Heart left ventricle (tissue), 16 donors: ENCODE measurements at regions not wholly inside any gene's neighbourhood (a gene's known extent, or its start where the extent isn't known, plus 50 kb on each side); places are given as distances from the start of the nearest gene placed in this dataset.

Experiments used
- ATAC-seq, 4 donors: fragments of 200-7000 bp; cut with Tn5 transposase; one replicate each; pipeline ENCODE4 v1.9.1; 2020 to 2022; ENCODE audit warnings: moderate library complexity in 4 of 4, mild to moderate bottlenecking in 3 of 4, moderate number of reproducible peaks in 1 of 4
- DNase-seq, 5 donors: peaks; one replicate each; pipeline ENCODE4 v3.0.0-alpha.2; 2020
- H3K27ac ChIP-seq, 12 donors: fragments of 200-600 bp; sonication (generic) in 4 of 12; one replicate each; pipeline versions ENCODE4 v1.5.0 to v1.8.0; 2016 to 2022; ENCODE audit warnings: mild to moderate bottlenecking in 2 of 12
- H3K27me3 ChIP-seq, 9 donors: fragments of 200-600 bp; sonication (generic) in 2 of 9; one replicate each; pipeline versions ENCODE4 v1.5.1 to v1.8.0; 2016 to 2022; ENCODE audit warnings: mild to moderate bottlenecking in 3 of 9
- H3K36me3 ChIP-seq, 9 donors: fragments of 200-600 bp; sonication (generic) in 2 of 9; one replicate each; pipeline versions ENCODE4 v1.5.0 to v1.8.0; 2018 to 2022; ENCODE audit warnings: mild to moderate bottlenecking in 2 of 9
- H3K4me1 ChIP-seq, 12 donors: fragments of 200-600 bp; sonication (generic) in 4 of 12; one replicate each; pipeline versions ENCODE4 v1.5.0 to v1.8.0; 2016 to 2022; ENCODE audit warnings: mild to moderate bottlenecking in 3 of 12
- H3K4me3 ChIP-seq, 12 donors: fragments of 200-600 bp; sonication (generic) in 4 of 12; one replicate each; pipeline versions ENCODE4 v1.5.0 to v1.8.0; 2017 to 2022; ENCODE audit warnings: mild to moderate bottlenecking in 9 of 12, moderate library complexity in 4 of 12
- H3K9me3 ChIP-seq, 12 donors: fragments of 200-600 bp; sonication (generic) in 4 of 12; one replicate each; pipeline versions ENCODE4 v1.5.0 to v1.8.0; 2016 to 2022; ENCODE audit warnings: mild to moderate bottlenecking in 1 of 12
- POLR2A ChIP-seq, 2 donors: fragments of 450-650 bp; IDR thresholded peaks; one replicate each; pipeline ENCODE4 v1.6.1; 2017; ENCODE audit warnings: antibody characterized with exemption in 2 of 2, mild to moderate bottlenecking in 2 of 2, moderate library complexity in 2 of 2
- WGBS, 4 donors: extraction: QIAGEN DNeasy Blood & Tissue Kit in 2 of 4; methylation state at CpG; one replicate each; pipeline versions ENCODE4 v1.1.5 to v1.1.7; 2013 to 2018; 5-methylcytosine and 5-hydroxymethylcytosine counted together
- intact Hi-C, 10 donors: fragments of 100-400 bp; cut with DNase I; formaldehyde crosslinking; loops; one replicate each; pipeline versions ENCODE4 v1.11.1 to v1.14.2; 2022
- TF ChIP-seq, protein P1 (sequence below), 12 donors: fragments of 200-600 bp; sonication (generic) in 4 of 12; IDR thresholded peaks; one replicate each; pipeline versions ENCODE4 v1.5.0 to v1.8.0; 2018 to 2022; ENCODE audit warnings: antibody characterized with exemption in 12 of 12, mild to moderate bottlenecking in 5 of 12
- donor health status: ischemic (EF 13 %, LVEDD 7.1; RV severe dilation, severe dysfunction).
- donor health status: healthy with polysubstance abuse.
- donor health status: DM: no; HTN: yes; CAD: no.
- donor health status: DM: no; HTN: no; CAD: no.
- donor health status: ischemic (EF 25% LVEDD 6.9; RV normal size, moderate dysfunction).
- donor health status: ischemic (EF 25% LVEDD 5.7; RV mildly dilated, moderate dysfunction).
- donor health status: healthy.
- donor health status: DM: yes; HTN: yes; CAD: no.
- donor health status: ischemic (EF 35%, LVEDD 5.7; RV mildly dilated, moderate dysfunction).
- donor health status: nonischemic (EF 11% LVEDD 7.7; RV severe dilation, severe dysfunction).
- donor health status: DM: yes; HTN: yes; CAD: no.
- donor health status: PGD.
- donor health status: ischemic (EF 29% LVEDD 5.4; RV normal size, mild dysfunction).
- donor health status: nonischemic (EF 23%, LVEDD 6.1; RV moderate dilation, normal function).

- DNase-seq (no peak), ATAC-seq (no peak)
- intact Hi-C loops = loop anchor here in 1 of 10 donors (5.0 kb wide), 1 partner anchor 51 kb away; no protein-coding TSS in a partner anchor
- no peak overlapping the region for H3K4me3 ChIP-seq
- 42 to 63% (median 53%) methylated on average over 3 of the region's 3 CpGs for WGBS, 4 donors
- no peaks in the 10 kb centered on the region for H3K36me3 ChIP-seq
- no peaks in the 10 kb centered on the region for H3K9me3 ChIP-seq
- H3K4me1 ChIP-seq = no peaks in the 10 kb centered on the region
- no peaks in the 10 kb centered on the region for H3K27me3 ChIP-seq
- H3K27ac ChIP-seq = no peak overlapping the region
- TF ChIP-seq, protein P1, sequence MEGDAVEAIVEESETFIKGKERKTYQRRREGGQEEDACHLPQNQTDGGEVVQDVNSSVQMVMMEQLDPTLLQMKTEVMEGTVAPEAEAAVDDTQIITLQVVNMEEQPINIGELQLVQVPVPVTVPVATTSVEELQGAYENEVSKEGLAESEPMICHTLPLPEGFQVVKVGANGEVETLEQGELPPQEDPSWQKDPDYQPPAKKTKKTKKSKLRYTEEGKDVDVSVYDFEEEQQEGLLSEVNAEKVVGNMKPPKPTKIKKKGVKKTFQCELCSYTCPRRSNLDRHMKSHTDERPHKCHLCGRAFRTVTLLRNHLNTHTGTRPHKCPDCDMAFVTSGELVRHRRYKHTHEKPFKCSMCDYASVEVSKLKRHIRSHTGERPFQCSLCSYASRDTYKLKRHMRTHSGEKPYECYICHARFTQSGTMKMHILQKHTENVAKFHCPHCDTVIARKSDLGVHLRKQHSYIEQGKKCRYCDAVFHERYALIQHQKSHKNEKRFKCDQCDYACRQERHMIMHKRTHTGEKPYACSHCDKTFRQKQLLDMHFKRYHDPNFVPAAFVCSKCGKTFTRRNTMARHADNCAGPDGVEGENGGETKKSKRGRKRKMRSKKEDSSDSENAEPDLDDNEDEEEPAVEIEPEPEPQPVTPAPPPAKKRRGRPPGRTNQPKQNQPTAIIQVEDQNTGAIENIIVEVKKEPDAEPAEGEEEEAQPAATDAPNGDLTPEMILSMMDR (IDR thresholded peaks at IDR 0.05) = no peak
- TF ChIP-seq POLR2A (IDR thresholded peaks at IDR 0.05) = no peak
These were observed 139.6 kb downstream of the SPATA31D1 start for GRCh38 chr9:82128011-82128696.

GRCh38 chr9:82129708-82130107 lies 141.1 kb downstream of the SPATA31D1 start:
- intact Hi-C loops = loop anchor here in 2 of 10 donors (5.0 to 10.0 kb wide), 2 partner anchors 52 to 65 kb away; no protein-coding TSS in a partner anchor

DNA sequence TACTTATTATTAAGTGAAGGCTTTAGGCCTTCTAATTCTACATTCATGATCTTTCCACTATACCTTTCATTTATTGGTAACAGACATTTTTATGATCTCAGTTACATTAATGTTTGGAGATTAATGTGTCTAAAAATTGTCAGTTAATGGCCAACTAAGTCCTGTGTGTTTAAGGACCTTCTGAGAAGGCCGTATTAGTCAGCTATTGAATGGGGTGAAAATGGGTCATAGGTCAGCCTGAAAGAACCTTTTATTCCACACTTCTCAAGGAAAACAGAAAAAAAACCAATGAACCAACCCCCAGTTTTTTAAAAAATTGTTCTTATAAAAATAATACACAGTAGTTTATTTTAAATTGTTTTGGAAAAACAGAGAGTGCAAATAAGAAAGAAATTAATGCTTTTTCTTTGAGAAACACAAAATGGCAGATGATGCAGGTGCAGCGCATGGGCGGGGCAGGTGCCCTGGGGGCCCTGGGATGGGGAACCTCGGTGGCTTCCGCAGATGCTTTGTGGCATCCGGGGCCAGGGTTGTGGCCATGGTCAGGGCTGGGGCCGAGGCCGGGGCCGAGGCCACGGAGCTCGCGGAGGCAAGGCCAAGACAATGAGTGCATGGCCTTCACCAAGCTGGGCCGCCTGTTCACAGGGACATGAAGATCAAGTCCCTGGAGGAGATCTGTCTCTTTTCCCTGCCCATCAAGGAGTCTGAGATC lies 141.9 kb downstream of the SPATA31D1 start:
- DNase-seq (no peak), ATAC-seq (no peak)
- no peaks in the 10 kb centered on the region for H3K27me3 ChIP-seq
- intact Hi-C loops = loop anchor here in 1 of 10 donors (10.0 kb wide), 1 partner anchor 64 kb away; no protein-coding TSS in a partner anchor
- H3K9me3 ChIP-seq = peaks cover 0 to under 1% (median 0%) of the 10 kb centered on the region in 12 donors
- no peaks in the 10 kb centered on the region for H3K4me1 ChIP-seq
- H3K27ac ChIP-seq = no peak overlapping the region
- no peak overlapping the region for H3K4me3 ChIP-seq
- WGBS, 4 donors = 93 to 97% (median 96%) methylated on average over 12 to 13 of the region's 13 CpGs
- TF ChIP-seq, protein P1 (IDR thresholded peaks at IDR 0.05) = no peak
- H3K36me3 ChIP-seq = no peaks in the 10 kb centered on the region

More at GRCh38 chr9:82129708-82130107, 141.1 kb downstream of the SPATA31D1 start:
- Histone ChIP-seq H3K27ac (no peak overlapping the region), H3K36me3 (no peaks in the 10 kb centered on the region), H3K9me3 (no peaks in the 10 kb centered on the region), H3K4me1 (no peaks in the 10 kb centered on the region), H3K4me3 (no peak overlapping the region), H3K27me3 (no peaks in the 10 kb centered on the region)
- TF ChIP-seq, protein P1 (IDR thresholded peaks at IDR 0.05) = no peak
- TF ChIP-seq POLR2A (IDR thresholded peaks at IDR 0.05) = no peak
- WGBS, 4 donors = 93 to 95% (median 94%) methylated on average over 3 of the region's 3 CpGs
- DNase-seq (no peak), ATAC-seq (no peak)

GRCh38 chr9:82131072-82131471 lies 142.5 kb downstream of the SPATA31D1 start:
- no peaks in the 10 kb centered on the region for H3K27me3 ChIP-seq
- no peaks in the 10 kb centered on the region for H3K4me1 ChIP-seq
- TF ChIP-seq, protein P1 (IDR thresholded peaks at IDR 0.05) = no peak
- no peak for TF ChIP-seq POLR2A (IDR thresholded peaks at IDR 0.05)
- DNase-seq (no peak), ATAC-seq (no peak)
- intact Hi-C loops = loop anchor here in 1 of 10 donors (10.0 kb wide), 1 partner anchor 64 kb away; no protein-coding TSS in a partner anchor
- no peaks in the 10 kb centered on the region for H3K36me3 ChIP-seq
- H3K9me3 ChIP-seq = peaks cover 0 to 2% (median 0%) of the 10 kb centered on the region in 12 donors
- H3K4me3 ChIP-seq = no peak overlapping the region
- 91 to 94% (median 92%) methylated on average over 7 to 9 of the region's 9 CpGs for WGBS, 4 donors
- H3K27ac ChIP-seq = no peak overlapping the region
